Stimulated activated CD4-positive, alpha-beta T cell treated with anti-CD3 and anti-CD28 coated beads, Interleukin-1b, Interleukin-23, amount 100 ng/mL, for 4 hours (primary cell): ENCODE measurements at regions not wholly inside any gene's neighbourhood (a gene's known extent, or its start where the extent isn't known, plus 50 kb on each side); places are given as distances from the start of the nearest gene placed in this dataset.
A peak's percentile ranks its signal among the peaks of the same experiment; 100 is the strongest.

Experiments
- DNase-seq, 2 donors: peaks; one replicate each; pipeline ENCODE4 v3.0.0-alpha.2; 2020; ENCODE audit warnings: low read depth in 2 of 2

GRCh38 chr5:128895122-128895521 is 70.2 kb upstream of the SLC27A6 start:
- no peak for DNase-seq

- no peak for DNase-seq
Measured at GRCh38 chr5:128896675-128897074, 68.6 kb upstream of the SLC27A6 start.

- no peak for DNase-seq
Measured at GRCh38 chr5:128903550-128903949, 61.7 kb upstream of the SLC27A6 start.

GRCh38 chr5:128904805-128905567 is 60.3 kb upstream of the SLC27A6 start:
- DNase-seq, result no peak

GRCh38 chr5:128905568-128906110 is 59.6 kb upstream of the SLC27A6 start:
- peak in 1 of 2 donors; percentile 13 for DNase-seq

- no peak for DNase-seq
Measured at GRCh38 chr5:128913551-128913950, 51.7 kb upstream of the SLC27A6 start.
